ENCODE measurements at regions not wholly inside any gene's neighbourhood (a gene's known extent, or its start where the extent isn't known, plus 50 kb on each side); places are given as distances from the start of the nearest gene placed in this dataset.

DNA sequence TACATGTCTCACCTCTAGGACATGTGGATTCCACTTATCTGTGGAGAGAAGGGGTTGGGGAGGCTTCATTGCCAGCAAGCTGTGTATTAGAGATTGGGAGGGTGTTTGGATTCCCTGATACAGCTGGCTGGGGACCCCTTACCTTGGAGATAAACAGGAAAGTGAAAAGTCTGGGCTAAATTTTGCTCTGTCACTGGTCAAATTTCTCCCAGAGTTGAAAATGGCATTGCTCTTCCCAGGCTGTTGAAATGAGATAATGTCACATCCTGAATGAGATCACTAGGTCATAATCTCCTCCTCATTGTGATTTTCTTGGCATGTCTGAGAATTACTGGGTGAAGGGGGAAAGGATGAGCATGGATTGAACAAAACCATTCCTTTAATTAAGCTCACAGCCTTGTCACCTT is 265.0 kb upstream of the PARD3B start:
- TF ChIP-seq ZNF211 (tag by site-specific recombination; IDR thresholded peaks at IDR 0.05; ENCODE audit: low read depth) (no peak), ZXDB (tag by site-specific recombination; IDR thresholded peaks at IDR 0.05) (no peak), ZNF174 (tag by site-specific recombination; IDR thresholded peaks at IDR 0.05) (no peak)
- TF ChIP-seq, protein P1, sequence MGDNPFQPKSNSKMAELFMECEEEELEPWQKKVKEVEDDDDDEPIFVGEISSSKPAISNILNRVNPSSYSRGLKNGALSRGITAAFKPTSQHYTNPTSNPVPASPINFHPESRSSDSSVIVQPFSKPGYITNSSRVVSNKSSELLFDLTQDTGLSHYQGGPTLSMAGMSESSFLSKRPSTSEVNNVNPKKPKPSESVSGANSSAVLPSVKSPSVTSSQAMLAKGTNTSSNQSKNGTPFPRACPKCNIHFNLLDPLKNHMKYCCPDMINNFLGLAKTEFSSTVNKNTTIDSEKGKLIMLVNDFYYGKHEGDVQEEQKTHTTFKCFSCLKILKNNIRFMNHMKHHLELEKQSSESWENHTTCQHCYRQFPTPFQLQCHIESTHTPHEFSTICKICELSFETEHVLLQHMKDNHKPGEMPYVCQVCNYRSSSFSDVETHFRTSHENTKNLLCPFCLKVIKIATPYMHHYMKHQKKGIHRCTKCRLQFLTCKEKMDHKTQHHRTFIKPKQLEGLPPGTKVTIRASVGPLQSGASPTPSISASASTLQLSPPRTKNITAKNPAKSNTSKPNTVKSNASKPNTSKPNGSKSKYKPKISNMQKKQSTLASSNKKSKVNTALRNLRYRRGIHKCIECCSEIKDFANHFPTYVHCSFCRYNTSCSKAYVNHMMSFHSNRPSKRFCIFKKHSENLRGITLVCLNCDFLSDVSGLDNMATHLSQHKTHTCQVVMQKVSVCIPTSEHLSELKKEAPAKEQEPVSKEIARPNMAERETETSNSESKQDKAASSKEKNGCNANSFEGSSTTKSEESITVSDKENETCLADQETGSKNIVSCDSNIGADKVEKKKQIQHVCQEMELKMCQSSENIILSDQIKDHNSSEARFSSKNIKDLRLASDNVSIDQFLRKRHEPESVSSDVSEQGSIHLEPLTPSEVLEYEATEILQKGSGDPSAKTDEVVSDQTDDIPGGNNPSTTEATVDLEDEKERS (tag by site-specific recombination; IDR thresholded peaks at IDR 0.05), result no peak
- ChIA-PET CTCF (no interaction called here), POLR2A (no interaction called here)
- no peaks in the 10 kb centered on the region for H3K36me3 ChIP-seq (ENCODE audit: control insufficient read depth in 2 of 2, insufficient read depth in 1 of 2, low read length in 2 of 2)
- H3K4me3 ChIP-seq (ENCODE audit: low read depth, low read length), result no peak overlapping the region
- H3K27ac ChIP-seq (ENCODE audit: extremely low read depth, low read depth, low read length), result no peak overlapping the region
- 0 out of 2 replicates have a peak, but pooled peaks cover 2% of the 10 kb centered on the region for H3K4me1 ChIP-seq (ENCODE audit: control insufficient read depth, insufficient read depth, low read length)
- H3K9me3 ChIP-seq (ENCODE audit: control insufficient read depth, insufficient read depth, low read depth, low read length), result no peaks in the 10 kb centered on the region

DNA sequence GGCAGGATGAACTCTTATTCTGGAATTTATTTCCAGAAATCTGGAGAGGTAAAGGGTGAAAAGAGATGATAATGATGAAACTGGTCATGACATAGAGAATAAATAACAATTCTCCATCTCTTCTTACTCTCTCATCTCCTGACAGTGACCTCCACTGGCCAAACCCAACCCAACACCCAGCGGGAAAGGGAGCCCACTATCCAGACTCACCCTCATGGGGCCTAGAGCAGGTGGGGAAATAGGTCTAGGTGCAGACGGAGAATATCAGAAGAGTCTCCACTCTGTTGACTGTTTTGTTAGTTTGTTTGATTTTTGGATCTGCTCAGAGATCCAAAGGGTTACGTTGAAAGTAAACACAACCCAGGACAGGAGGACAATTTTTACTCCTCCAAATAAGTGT is 263.2 kb upstream of the PARD3B start:
- Histone ChIP-seq H3K36me3 (ENCODE audit: control insufficient read depth in 2 of 2, insufficient read depth in 1 of 2, low read length in 2 of 2) (no peaks in the 10 kb centered on the region), H3K4me1 (ENCODE audit: control insufficient read depth, insufficient read depth, low read length) (0 out of 2 replicates have a peak, but pooled peaks cover 2% of the 10 kb centered on the region), H3K27ac (ENCODE audit: extremely low read depth, low read depth, low read length) (no peak overlapping the region), H3K9me3 (ENCODE audit: control insufficient read depth, insufficient read depth, low read depth, low read length) (no peaks in the 10 kb centered on the region), H3K4me3 (ENCODE audit: low read depth, low read length) (no peak overlapping the region)
- TF ChIP-seq ZNF658 (tag by site-specific recombination; IDR thresholded peaks at IDR 0.05), result no peak
- ChIA-PET POLR2A (no interaction called here), CTCF (no interaction called here)

DNA sequence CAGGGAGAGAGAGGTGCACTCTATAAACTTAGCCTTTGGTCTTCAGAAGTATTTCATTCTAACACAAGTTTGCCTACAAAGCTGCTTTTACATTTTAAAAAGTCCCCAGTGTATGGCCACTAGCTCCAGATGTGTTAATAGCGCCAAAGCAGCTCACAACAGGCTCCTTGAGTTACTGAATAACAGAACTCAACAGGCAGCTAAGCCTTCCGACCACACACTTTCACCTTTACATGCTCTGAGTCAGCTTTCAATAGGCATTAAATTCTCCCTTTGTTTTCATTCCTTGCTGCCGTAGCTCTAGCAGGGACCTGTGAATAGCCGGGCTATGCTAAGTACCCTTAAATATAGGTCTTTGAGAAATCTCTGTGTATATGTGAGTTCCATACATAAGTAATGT is 262.8 kb upstream of the PARD3B start:
- no peaks in the 10 kb centered on the region for H3K36me3 ChIP-seq (ENCODE audit: control insufficient read depth in 2 of 2, insufficient read depth in 1 of 2, low read length in 2 of 2)
- CTCF ChIA-PET, result no interaction called here
- no peak overlapping the region for H3K27ac ChIP-seq (ENCODE audit: extremely low read depth, low read depth, low read length)
- no peak overlapping the region for H3K4me3 ChIP-seq (ENCODE audit: low read depth, low read length)
- POLR2A ChIA-PET, result no interaction called here
- no peaks in the 10 kb centered on the region for H3K9me3 ChIP-seq (ENCODE audit: control insufficient read depth, insufficient read depth, low read depth, low read length)
- no peak for TF ChIP-seq ZNF664 (tag by site-specific recombination; IDR thresholded peaks at IDR 0.05)
- TF ChIP-seq, protein P2, sequence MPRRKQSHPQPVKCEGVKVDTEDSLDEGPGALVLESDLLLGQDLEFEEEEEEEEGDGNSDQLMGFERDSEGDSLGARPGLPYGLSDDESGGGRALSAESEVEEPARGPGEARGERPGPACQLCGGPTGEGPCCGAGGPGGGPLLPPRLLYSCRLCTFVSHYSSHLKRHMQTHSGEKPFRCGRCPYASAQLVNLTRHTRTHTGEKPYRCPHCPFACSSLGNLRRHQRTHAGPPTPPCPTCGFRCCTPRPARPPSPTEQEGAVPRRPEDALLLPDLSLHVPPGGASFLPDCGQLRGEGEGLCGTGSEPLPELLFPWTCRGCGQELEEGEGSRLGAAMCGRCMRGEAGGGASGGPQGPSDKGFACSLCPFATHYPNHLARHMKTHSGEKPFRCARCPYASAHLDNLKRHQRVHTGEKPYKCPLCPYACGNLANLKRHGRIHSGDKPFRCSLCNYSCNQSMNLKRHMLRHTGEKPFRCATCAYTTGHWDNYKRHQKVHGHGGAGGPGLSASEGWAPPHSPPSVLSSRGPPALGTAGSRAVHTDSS (tag by site-specific recombination; IDR thresholded peaks at IDR 0.05), result no peak
- TF ChIP-seq SCRT2 (tag by site-specific recombination; IDR thresholded peaks at IDR 0.05), result 0 out of 2 replicates have a peak, but pooled peaks have one; percentile 27
- H3K4me1 ChIP-seq (ENCODE audit: control insufficient read depth, insufficient read depth, low read length), result 0 out of 2 replicates have a peak, but pooled peaks cover 2% of the 10 kb centered on the region

DNA sequence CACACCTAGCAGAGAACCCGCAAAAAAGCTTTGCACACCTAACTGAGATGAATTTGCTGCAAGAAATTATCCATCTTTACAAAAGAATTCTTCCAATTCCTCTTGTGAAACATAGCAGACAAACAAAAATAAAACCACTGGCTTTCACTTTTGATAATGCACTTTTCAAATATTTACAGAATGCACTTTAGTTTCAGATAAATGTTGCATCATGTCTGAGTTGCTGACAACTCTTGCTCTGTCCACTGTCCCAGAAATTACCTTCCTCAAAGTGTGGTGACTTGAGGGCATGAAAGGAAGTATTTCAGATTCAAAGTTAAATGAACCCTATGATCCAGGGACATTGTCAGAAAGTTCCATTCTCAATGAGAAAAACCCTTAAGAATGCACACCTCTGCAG is 256.2 kb upstream of the PARD3B start:
- ChIA-PET POLR2A (no interaction called here), CTCF (no interaction called here)
- Histone ChIP-seq H3K27ac (ENCODE audit: extremely low read depth, low read depth, low read length) (no peak overlapping the region), H3K36me3 (ENCODE audit: control insufficient read depth in 2 of 2, insufficient read depth in 1 of 2, low read length in 2 of 2) (no peaks in the 10 kb centered on the region), H3K4me1 (ENCODE audit: control insufficient read depth, insufficient read depth, low read length) (no peaks in the 10 kb centered on the region), H3K9me3 (ENCODE audit: control insufficient read depth, insufficient read depth, low read depth, low read length) (no peaks in the 10 kb centered on the region), H3K4me3 (ENCODE audit: low read depth, low read length) (no peak overlapping the region)
- TF ChIP-seq ZNF48 (tag by site-specific recombination; IDR thresholded peaks at IDR 0.05) (no peak), ZNF433 (tag by site-specific recombination; IDR thresholded peaks at IDR 0.05; ENCODE audit: low read depth) (no peak), RBAK (tag by site-specific recombination; IDR thresholded peaks at IDR 0.05) (no peak), ZNF510 (tag by site-specific recombination; IDR thresholded peaks at IDR 0.05; ENCODE audit: insufficient replicate concordance) (no peak), ZNF175 (tag by site-specific recombination; IDR thresholded peaks at IDR 0.05) (no peak), ZNF585B (tag by site-specific recombination; IDR thresholded peaks at IDR 0.05) (no peak), ZNF10 (tag by site-specific recombination; IDR thresholded peaks at IDR 0.05) (no peak), SP3 (tag by site-specific recombination; IDR thresholded peaks at IDR 0.05) (no peak), MEIS1 (CRISPR knock-in tag; IDR thresholded peaks at IDR 0.05; ENCODE audit: borderline replicate concordance) (no peak)

All from HEK293 (cell line).